ENCODE measurements at regions not wholly inside any gene's neighbourhood (a gene's known extent, or its start where the extent isn't known, plus 50 kb on each side); places are given as distances from the start of the nearest gene placed in this dataset.
"Not testable (repeated sequence)": the region's sequence is repeated elsewhere in the genome, so short reads cannot be mapped to it uniquely, and the experiment has no call there.

DNA sequence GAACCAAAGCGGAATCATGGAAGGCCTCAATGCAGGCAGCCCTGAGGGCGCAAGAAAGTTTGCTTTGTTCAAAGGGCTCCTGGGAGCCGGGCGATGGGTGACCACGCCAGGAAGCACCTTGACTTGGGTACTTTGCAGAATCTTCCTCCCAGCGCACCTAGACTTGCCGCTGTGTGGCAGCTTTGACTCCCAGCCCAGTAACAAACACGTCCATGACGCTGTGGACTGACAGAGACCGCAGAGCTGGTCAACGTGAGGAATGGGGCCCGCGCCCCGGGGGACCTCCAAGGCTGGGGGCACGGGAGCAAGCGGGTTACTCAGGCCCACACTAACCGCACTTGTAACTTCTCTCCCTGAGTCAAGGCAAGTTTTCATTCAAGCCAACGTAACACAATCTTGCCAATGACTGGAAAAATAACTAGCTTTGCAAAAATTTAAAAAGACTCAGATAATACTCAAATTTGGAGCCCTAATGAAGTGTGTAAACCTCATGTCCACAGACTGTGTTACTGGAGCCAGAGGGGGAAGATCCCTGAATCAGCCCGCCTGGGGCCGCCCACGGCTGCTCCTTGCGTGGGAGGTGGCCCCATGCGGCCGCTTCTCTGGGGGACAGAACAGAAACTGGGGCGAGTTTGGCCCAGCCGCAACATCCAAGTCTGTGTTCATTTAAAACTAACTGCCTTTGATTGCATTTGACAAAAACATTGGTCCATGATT lies 130.8 kb downstream of the DNAJB6 start:
- no peak for DNase-seq

GRCh38 chr7:157468221-157469111 lies 131.7 kb downstream of the DNAJB6 start:
- no peak for DNase-seq

- no peak for DNase-seq
These were observed 132.6 kb downstream of the DNAJB6 start for GRCh38 chr7:157469181-157470016.

DNA sequence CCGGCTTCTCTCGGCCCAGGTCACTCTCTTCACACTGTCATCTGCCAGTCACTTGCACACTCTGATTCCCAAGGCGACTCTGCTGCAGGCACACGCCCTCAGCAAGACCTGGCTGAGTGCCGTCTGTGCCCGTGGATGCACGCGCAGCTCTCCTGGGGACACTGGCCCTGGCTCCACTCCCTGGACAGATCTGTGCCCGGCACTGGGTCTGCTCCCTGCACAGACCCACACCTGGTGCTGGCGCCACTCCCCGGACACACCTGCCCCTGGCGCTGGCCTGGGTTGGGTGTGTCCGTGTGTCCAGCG lies 133.2 kb downstream of the DNAJB6 start:
- no peak for DNase-seq

- no peak for DNase-seq
These were observed 133.9 kb downstream of the DNAJB6 start for GRCh38 chr7:157470701-157471131.

- DNase-seq, result peak in 1 of 2 donors; percentile 35
These were observed 134.7 kb downstream of the DNAJB6 start for GRCh38 chr7:157471259-157472125.

GRCh38 chr7:157472311-157473050 lies 135.7 kb downstream of the DNAJB6 start:
- DNase-seq, result no peak

GRCh38 chr7:157473051-157473569 lies 136.3 kb downstream of the DNAJB6 start:
- DNase-seq, result no peak

DNA sequence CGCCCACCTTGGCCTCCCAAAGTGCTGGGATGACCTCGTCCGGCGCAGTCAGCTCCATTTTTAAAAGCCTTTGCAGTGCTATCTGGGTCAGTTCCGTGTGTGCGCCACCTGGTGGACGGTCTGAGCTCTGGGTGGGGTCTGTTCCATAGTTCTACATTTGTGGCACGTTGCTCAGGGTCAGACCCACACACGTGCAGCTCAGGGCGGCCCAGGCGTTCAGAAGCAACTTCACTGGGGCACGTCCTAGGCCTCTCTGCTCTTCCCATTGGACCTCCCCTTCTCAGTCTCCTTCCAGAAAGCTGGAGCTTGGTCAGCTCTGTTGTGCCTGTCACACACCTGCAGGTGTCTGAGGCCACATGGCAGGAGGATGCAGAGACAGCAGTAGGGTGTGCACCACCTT lies 137.9 kb downstream of the DNAJB6 start:
- DNase-seq, result no peak

GRCh38 chr7:157475095-157475494 lies 138.3 kb downstream of the DNAJB6 start:
- DNase-seq, result no peak

GRCh38 chr7:157475601-157476000 lies 138.8 kb downstream of the DNAJB6 start:
- DNase-seq, result no peak

- DNase-seq, result no peak
These were observed 139.4 kb downstream of the DNAJB6 start for GRCh38 chr7:157476201-157476600.

DNA sequence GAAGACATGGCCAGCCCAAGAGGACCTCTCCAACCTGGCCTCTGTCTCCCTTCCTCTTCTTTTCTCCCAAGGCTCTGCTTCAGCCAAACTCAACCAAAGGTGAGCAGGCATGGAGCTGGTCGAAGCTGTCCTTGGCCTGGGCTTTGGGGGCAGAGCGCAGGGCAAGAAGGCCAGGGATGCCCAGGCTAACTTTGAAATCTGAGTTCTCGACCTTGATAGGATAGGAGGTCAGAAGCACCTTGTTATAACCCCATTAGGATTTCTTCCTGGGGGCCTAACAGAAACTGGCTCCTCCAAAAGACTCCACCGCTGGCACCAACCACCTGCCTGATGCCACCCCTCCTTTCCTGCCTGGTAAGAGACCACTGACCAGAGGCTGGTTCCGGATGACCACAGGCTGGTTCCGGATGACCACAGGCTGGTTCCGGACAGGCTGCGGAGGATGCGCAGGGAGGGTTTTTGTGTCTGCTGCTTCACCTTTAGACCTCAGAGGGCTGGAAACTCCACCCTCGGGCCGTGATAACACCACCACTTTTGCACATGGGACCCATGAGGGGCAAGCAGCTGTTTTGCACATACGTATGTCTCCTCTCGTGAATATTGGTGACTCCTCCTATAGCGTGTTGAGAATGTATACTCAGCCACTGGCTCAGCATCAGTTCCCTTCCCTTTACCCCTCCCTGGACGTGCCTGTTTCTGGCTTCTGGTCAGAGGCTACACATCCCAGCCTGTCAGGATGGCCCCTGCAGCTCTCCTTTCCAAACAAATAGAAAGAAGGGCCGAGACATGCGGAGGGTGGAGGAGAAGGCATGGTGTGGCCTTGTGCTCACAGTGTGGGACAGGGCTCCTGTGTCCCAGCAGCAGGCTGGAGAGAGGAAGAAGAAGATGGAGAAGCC lies 140.1 kb downstream of the DNAJB6 start:
- DNase-seq, result no peak

- no peak for DNase-seq
These were observed 140.9 kb downstream of the DNAJB6 start for GRCh38 chr7:157477550-157478212.

DNA sequence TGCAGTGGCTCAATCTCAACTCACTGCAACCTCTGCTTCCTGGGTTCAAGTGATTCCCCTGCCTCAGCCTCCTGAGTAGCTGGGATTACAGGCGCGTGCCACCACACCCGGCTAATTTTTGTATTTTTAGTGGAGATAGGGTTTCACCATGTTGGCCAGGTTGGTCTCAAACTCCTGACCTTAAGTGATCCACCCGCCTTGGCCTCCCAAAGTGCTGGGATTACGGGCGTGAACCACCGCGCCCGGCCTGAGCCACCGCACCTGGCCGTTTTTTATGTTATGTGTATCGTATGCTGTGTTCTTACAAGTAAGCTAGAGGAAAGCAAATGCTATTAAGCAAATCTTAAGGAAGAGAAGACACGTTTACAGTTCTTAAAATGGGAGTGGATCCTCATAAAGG lies 141.8 kb downstream of the DNAJB6 start:
- DNase-seq, result not testable (repeated sequence)

GRCh38 chr7:157479326-157479725 lies 142.5 kb downstream of the DNAJB6 start:
- DNase-seq, result no peak

DNA sequence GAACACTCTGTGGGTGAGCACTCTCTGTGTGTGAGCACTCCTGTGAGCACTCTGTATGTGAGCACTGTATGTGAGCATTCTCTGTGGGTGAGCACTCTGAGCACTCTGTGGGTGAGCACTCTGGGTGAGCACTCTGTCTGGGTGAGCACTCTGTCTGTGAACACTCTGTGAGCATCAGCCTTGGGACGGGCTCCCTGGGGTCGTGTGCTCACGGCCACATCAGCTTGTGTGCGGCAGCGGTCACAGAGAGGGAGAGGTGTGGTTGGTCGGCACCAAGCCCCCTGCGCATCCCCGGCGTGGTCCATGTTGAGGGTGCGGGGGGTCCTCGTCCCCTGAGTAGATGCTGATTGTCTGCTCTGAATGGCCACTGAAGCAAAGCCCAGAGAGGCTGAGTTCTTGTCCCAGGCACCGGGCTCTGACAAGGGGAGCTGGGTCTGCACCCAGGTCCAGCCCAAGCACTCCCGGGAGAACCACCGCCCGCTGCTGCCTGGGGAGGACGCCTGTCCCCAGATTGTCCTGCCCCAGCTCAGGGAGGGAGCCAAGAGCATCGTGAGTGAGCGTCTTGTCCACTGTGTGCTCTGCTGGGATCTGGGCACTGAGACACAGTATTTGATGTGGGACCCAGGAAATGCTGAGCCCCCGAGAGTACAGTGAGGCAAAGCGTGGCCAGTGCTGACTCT lies 143.7 kb downstream of the DNAJB6 start:
- DNase-seq, result no peak

DNA sequence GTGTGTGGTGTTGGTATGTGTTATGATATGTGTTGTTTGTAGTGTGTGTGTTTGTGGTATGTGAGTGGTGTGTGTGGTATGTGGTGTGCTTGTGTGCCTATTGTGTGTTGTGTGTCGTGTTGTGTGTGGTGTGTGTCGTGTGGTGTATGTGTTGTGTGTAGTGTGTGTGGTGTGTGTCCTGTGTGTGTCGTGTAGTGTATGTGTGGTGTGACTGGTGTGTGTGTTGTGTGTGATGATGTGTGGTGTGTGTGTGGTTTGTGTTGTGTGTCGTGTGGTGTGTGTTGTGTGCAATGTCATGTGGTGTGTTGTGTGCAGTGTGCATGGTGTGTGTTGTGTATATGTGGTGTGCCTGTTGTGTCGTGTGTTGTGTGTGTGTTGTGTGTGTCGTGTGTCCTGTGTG lies 144.6 kb downstream of the DNAJB6 start:
- no peak for DNase-seq

- no peak for DNase-seq
These were observed 145.2 kb downstream of the DNAJB6 start for GRCh38 chr7:157482025-157482424.

Measured in CD4-positive, alpha-beta T cell treated with Interleukin-1 beta for 1 hour (primary cell).